ENCODE measurements at regions not wholly inside any gene's neighbourhood (a gene's known extent, or its start where the extent isn't known, plus 50 kb on each side); places are given as distances from the start of the nearest gene placed in this dataset.

- in situ Hi-C loops (cut with MboI; ENCODE audit: low sequenced_read_pairs) = no loop called here
Observed at GRCh38 chr2:128447538-128447995, 128.9 kb upstream of the HS6ST1 start.

- in situ Hi-C loops (cut with MboI; ENCODE audit: low sequenced_read_pairs) = no loop called here
Observed at GRCh38 chr2:128448331-128449225, 129.9 kb upstream of the HS6ST1 start.

- in situ Hi-C loops (cut with MboI; ENCODE audit: low sequenced_read_pairs) = no loop called here
Observed at GRCh38 chr2:128449226-128450061, 130.8 kb upstream of the HS6ST1 start.

DNA sequence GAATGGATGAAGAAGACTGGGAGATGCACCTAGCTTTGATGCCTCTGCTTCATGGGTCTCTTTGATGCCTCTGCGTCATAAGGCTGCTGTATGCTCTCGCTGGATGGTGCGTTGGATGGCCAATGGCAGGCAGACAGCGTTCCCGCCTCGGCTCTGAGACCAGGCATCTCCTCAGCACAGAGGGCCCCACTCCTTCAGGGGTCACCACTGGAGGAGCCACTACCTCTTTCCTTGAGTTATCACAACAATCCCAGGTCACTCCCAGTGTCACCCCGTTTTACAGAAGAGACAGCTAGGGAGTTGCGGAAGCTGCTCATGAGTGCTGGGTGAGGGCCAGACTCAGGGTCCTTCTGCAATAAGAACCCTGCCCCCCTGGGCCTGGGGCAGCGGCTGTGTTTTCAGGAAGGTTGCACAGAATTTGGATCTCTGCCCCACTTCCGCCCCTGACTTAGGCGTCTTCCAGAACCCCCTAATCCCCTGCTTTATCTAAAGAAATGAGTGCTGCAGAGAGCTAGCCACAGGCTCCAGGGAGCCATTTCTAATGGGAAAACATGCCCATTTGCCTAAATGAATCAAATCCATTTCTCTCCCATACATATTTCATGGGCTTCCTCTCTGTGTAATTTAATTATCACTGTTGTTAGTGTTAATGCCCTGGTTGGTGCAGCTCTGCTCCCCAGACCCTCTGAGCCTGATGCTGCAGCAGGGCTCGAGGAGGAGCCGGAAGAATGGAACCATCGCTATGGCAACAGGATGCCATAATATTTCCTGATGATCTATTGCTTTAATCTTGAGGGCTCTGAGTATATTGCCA lies 131.8 kb upstream of the HS6ST1 start:
- in situ Hi-C loops (cut with MboI; ENCODE audit: low sequenced_read_pairs) = no loop called here

DNA sequence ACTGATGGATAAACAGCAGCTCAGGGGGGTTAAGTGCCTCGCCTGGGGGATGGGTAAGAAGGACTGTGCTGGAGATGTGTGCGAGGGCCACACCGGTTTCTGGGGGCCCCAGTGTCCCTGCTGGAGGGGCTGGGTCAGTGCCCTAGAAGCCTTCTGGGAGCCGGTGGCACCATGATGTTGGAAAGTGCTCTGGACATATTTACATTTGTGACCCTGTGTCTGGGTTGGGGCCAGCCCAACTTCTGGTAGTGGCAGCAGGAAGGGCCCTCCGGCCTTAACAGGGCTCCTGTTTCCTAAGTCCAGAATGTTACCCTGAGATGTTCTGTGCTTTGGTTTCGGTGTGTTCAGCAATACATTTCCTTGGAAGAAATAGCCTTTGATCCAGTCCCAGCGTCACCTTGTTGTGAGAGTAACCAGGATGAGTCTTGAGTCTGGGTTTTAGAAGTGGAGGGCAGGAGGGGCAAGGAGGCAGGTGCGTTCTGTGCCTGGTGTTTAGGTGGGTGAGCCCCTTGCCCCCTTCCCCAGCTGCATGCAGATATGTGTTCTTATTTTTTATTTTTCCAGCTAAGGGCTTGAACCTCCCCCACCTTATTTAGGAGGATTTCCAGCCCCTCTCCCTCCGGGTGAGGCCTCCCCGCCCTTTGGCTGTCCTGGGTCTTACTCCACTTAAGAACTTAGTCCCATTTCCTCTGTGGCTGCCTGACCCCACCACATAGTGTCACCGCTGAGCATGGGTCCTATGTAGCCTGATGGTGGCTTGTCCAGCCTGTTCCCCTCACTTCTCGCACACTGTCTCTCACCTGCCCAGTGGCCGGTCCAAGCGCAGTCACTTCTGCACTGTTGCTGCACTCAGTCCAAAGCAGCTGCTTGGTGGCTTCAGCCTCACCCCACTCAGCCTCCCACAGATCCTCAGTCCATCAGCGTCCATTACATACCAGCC lies 132.7 kb upstream of the HS6ST1 start:
- in situ Hi-C loops (cut with MboI; ENCODE audit: low sequenced_read_pairs) = no loop called here

- in situ Hi-C loops (cut with MboI; ENCODE audit: low sequenced_read_pairs) = no loop called here
Observed at GRCh38 chr2:128452024-128452411, 133.3 kb upstream of the HS6ST1 start.

- in situ Hi-C loops (cut with MboI; ENCODE audit: low sequenced_read_pairs) = no loop called here
Observed at GRCh38 chr2:128452536-128453530, 134.2 kb upstream of the HS6ST1 start.

DNA sequence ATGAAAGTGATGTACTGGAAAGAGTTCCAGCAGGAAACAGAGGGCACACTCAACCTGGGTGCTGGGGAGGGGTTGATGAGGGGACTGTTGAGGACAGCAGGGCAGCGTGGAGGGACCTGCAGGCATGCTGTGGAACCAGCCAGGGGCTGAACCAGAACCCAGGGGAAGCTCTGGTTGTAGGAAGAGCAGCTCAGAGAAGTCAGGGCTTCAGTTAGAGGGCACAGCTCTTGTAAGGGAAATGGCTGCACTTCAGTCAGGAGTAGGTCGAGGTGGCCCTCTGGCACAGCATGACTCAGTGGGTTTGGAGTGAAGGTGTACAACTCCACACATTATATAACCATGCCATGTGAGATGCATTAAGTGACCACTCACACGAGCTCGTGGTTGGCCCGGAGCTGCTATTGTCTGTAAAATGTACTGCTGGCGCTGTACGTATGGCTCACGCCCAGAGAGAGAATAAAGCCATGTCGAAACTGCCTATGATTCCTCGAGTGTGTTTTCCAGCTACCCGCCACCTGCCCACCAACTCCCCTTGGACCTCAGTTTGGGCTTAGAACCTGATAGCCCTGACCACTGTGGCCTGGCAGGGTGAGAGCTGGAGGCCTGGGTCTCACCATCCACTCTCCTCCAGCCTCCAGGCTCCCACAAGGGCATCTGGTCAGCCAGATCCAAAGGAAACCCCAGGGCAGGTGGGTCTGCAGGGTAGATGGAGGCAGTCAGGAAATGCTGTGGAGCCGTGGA lies 136.5 kb upstream of the HS6ST1 start:
- in situ Hi-C loops (cut with MboI; ENCODE audit: low sequenced_read_pairs) = no loop called here

- in situ Hi-C loops (cut with MboI; ENCODE audit: low sequenced_read_pairs) = no loop called here
Observed at GRCh38 chr2:128455721-128456050, 137.0 kb upstream of the HS6ST1 start.

GRCh38 chr2:128456281-128456680 lies 137.6 kb upstream of the HS6ST1 start:
- in situ Hi-C loops (cut with MboI; ENCODE audit: low sequenced_read_pairs) = no loop called here

- in situ Hi-C loops (cut with MboI; ENCODE audit: low sequenced_read_pairs) = no loop called here
Observed at GRCh38 chr2:128457006-128457604, 138.4 kb upstream of the HS6ST1 start.

DNA sequence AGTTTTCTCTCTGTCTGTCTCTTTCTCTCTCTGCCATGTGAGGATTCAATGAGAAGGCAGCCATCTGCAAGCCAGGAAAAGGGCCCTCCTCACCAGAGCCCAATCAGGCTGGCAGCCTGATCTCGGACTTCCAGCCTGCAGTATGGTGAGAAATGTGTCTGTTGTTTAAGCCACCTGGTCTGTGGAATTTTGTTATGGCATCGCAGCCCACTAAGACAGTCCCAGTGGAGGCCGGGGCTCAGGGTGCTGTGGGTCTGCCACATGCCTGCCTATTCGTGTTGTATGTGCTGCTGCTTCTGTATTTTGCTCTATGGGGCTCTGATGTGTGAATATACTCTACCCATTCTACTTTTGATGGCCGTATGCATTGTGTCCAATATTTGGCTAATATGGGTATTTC lies 139.0 kb upstream of the HS6ST1 start:
- in situ Hi-C loops (cut with MboI; ENCODE audit: low sequenced_read_pairs) = no loop called here

DNA sequence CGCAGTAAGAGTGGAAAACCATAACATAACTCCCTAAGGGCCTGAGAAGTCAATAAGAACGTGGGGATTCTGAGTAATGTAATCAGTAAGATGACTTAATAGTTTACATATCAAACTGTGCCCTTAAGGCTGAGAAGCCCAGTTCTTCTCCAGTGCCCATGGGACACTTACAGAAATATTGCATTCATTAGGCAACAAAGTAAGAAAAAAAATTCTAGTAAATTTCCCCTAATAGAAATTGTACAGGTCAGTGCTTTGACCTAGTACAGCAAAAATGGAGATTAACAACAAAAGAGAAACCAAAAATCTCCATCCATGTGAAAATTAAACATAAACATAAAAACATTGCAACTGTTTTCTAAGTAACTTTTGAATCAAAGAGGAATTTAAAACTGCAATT lies 139.8 kb upstream of the HS6ST1 start:
- in situ Hi-C loops (cut with MboI; ENCODE audit: low sequenced_read_pairs) = no loop called here

DNA sequence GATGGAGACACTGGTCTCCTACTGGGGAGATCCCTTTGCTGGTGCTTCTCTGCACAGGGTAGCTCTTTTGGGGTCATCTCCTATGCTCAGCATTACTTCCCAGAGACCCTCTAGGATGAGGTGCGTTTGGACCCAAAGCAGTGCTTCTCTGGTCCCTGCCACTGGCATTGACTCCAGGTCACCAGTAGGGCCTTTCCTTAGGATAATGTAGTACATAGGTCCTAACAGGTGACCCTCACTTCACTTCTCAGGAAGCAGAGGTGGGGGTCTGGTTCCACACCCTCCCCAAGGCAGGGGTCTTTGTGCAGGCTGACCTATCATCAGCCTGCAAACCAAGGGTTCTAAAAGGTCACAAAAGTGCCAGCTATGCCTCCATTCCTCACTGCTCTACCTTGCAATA lies 145.8 kb upstream of the HS6ST1 start:
- in situ Hi-C loops (cut with MboI; ENCODE audit: low sequenced_read_pairs) = no loop called here

DNA sequence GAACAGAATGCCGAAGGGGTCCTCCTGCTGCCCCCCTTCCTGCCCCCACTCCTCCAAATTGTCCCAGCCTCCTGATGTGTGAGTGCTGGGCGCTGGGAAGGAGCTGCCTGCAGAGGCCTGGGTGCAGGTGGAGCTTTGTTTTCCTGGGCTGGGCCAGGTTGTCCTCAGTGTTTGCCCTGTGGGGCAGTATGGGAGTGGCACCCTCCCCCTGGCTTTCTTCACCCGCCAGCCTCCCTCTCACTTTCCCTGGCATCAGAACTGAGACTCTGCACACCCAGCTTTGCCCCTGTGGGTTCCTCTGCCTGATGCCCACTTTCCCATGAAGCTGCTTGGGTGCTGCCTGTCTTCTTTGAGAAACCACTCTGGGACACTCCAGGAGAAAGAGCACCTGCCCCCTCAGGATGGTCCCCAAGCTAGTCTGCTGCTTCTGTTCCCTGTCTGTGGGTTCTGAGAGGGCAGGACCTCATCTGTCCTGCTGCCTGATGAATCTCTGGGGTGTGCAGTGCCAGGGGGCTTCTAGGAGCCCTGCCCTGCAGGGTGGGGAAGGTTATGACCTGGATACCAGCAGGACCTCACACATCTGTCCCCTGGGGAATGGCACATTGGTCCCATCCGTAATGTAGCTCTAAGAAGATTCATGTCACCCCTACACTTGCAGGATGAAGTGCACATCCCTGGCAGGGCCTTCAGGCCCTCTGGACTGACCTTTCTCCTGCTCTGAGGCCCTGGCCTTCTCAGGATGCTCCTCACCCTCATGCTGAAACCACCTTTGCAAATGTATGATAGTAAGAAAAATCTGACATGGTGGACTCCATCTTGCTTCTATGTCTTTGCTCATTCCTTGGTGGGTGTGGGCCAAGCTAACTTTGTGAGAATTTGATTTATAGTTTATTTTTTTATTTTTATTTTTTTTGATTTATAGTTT lies 146.8 kb upstream of the HS6ST1 start:
- in situ Hi-C loops (cut with MboI; ENCODE audit: low sequenced_read_pairs) = no loop called here

GRCh38 chr2:128466376-128466775 lies 147.7 kb upstream of the HS6ST1 start:
- in situ Hi-C loops (cut with MboI; ENCODE audit: low sequenced_read_pairs) = no loop called here

DNA sequence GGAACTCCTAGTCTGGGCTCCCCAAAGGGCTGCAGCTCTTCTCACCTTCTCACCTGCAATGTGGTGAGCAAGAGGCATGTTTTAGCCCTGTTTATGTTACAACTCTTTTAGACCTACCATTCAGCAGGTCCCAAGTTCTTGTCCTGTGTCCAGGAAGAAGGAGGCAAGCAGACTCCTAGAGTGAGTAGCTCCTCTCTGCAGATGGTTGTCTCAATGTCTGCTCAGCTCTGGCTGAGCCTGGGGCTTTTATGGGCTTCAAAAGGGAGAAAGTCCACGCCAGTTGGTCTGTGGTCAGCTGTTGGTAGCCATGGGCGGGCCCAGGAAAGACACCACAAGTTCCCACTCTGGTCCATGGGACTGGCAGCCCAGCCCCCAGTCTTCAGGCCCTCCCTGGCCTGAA lies 148.1 kb upstream of the HS6ST1 start:
- in situ Hi-C loops (cut with MboI; ENCODE audit: low sequenced_read_pairs) = no loop called here

All from HL-60/S4 treated with retinoic acid at 250 ng/mL for 4 days and 3 days (cell line).